SK-N-SH treated with all-trans-retinoic acid at 6 μM for 48 hours (cell line): ENCODE measurements at regions not wholly inside any gene's neighbourhood (a gene's known extent, or its start where the extent isn't known, plus 50 kb on each side); places are given as distances from the start of the nearest gene placed in this dataset.

Experiments
- ATAC-seq: fragments of 200-7000 bp; cut with Tn5 transposase; 3 replicates; pipeline ENCODE4 v1.9.1; 2020; ENCODE audit warnings: mild to moderate bottlenecking, moderate library complexity
- BACH2 ChIP-seq: fragments of 250-450 bp; sonication (Bioruptor Pico); IDR thresholded peaks from 2 replicates; pipeline ENCODE4 v1.9.0; 2021; ENCODE audit warnings: mild to moderate bottlenecking, borderline replicate concordance
- CREB5 ChIP-seq: fragments of 250-450 bp; sonication (Bioruptor Pico); IDR thresholded peaks from 2 replicates; pipeline ENCODE4 v1.5.1; 2020; ENCODE audit warnings: low read depth, mild to moderate bottlenecking, moderate library complexity
- CSDC2 ChIP-seq: fragments of 250-450 bp; sonication (Bioruptor Pico); IDR thresholded peaks from 2 replicates; pipeline ENCODE4 v1.5.0; 2020; ENCODE audit warnings: mild to moderate bottlenecking, moderate library complexity
- CSRNP3 ChIP-seq: fragments of 250-450 bp; sonication (Bioruptor Pico); IDR thresholded peaks from 2 replicates; pipeline ENCODE4 v1.5.1; 2021; ENCODE audit warnings: mild to moderate bottlenecking, moderate library complexity
- ESRRG ChIP-seq: fragments of 250-450 bp; sonication (Bioruptor Pico); IDR thresholded peaks from 2 replicates; pipeline ENCODE4 v1.6.1; 2021; ENCODE audit warnings: mild to moderate bottlenecking
- GLIS3 ChIP-seq: fragments of 250-450 bp; sonication (Bioruptor Pico); IDR thresholded peaks from 2 replicates; pipeline ENCODE4 v1.5.0; 2020; ENCODE audit warnings: mild to moderate bottlenecking, moderate library complexity
- ISL1 ChIP-seq: fragments of 250-450 bp; sonication (Bioruptor Pico); IDR thresholded peaks from 2 replicates; pipeline ENCODE4 v2.1.2; 2022; ENCODE audit warnings: mild to moderate bottlenecking, moderate library complexity
- OSR1 ChIP-seq: fragments of 250-450 bp; sonication (Bioruptor Pico); IDR thresholded peaks from 2 replicates; pipeline ENCODE4 v1.8.0; 2022; ENCODE audit warnings: moderate library complexity, mild to moderate bottlenecking, inconsistent platforms
- PATZ1 ChIP-seq: fragments of 250-450 bp; sonication (Bioruptor Pico); IDR thresholded peaks from 2 replicates; pipeline ENCODE4 v1.8.0; 2020; ENCODE audit warnings: mild to moderate bottlenecking, moderate library complexity, borderline replicate concordance
- PPARA ChIP-seq: fragments of 250-450 bp; sonication (Bioruptor Pico); IDR thresholded peaks from 2 replicates; pipeline ENCODE4 v1.5.0; 2020; ENCODE audit warnings: mild to moderate bottlenecking, borderline replicate concordance
- RARB ChIP-seq: fragments of 250-450 bp; sonication (Bioruptor Pico); IDR thresholded peaks from 2 replicates; pipeline ENCODE4 v1.8.0; 2021; ENCODE audit warnings: mild to moderate bottlenecking, moderate library complexity
- SNAI2 ChIP-seq: fragments of 250-450 bp; sonication (Bioruptor Pico); IDR thresholded peaks from 2 replicates; pipeline ENCODE4 v1.5.0; 2020; ENCODE audit warnings: mild to moderate bottlenecking, moderate library complexity
- TCF4 ChIP-seq: fragments of 250-450 bp; sonication (Bioruptor Pico); IDR thresholded peaks from 2 replicates; pipeline ENCODE4 v1.8.0; 2021; ENCODE audit warnings: mild to moderate bottlenecking, moderate library complexity, borderline replicate concordance
- TOX ChIP-seq: fragments of 250-450 bp; sonication (Bioruptor Pico); IDR thresholded peaks from 2 replicates; pipeline ENCODE4 v1.8.0; 2021; ENCODE audit warnings: mild to moderate bottlenecking, moderate library complexity, borderline replicate concordance
- ZC3H10 ChIP-seq: fragments of 250-450 bp; sonication (Bioruptor Pico); IDR thresholded peaks from 2 replicates; pipeline ENCODE4 v1.5.1; 2021; ENCODE audit warnings: mild to moderate bottlenecking, moderate library complexity
- ZFP3 ChIP-seq: fragments of 250-450 bp; sonication (Bioruptor Pico); IDR thresholded peaks from 2 replicates; pipeline ENCODE4 v1.5.0; 2020; ENCODE audit warnings: mild to moderate bottlenecking, moderate library complexity
- ZFP30 ChIP-seq: fragments of 450-650 bp; formaldehyde crosslinking; IDR thresholded peaks from 2 replicates; pipeline ENCODE4 v1.5.0; 2022; ENCODE audit warnings: mild to moderate bottlenecking, moderate library complexity
- ZNF70 ChIP-seq: fragments of 450-650 bp; formaldehyde crosslinking; IDR thresholded peaks from 2 replicates; pipeline ENCODE4 v1.5.0; 2020; ENCODE audit warnings: mild to moderate bottlenecking, moderate library complexity
- ZNF8 ChIP-seq: fragments of 450-650 bp; formaldehyde crosslinking; IDR thresholded peaks from 2 replicates; pipeline ENCODE4 v1.5.0; 2020; ENCODE audit warnings: mild to moderate bottlenecking, moderate library complexity

GRCh38 chr5:32975656-32976375 lies 264.7 kb downstream of the NPR3 start (continued):
- TF ChIP-seq PATZ1 = no peak
- TF ChIP-seq ISL1 (CRISPR knock-in tag) = no peak
- TF ChIP-seq TCF4 (CRISPR knock-in tag) = no peak
- no peak for TF ChIP-seq RARB (CRISPR knock-in tag)
- no peak for TF ChIP-seq CSRNP3 (CRISPR knock-in tag)

GRCh38 chr5:32981061-32981460 lies 269.9 kb downstream of the NPR3 start:
- TF ChIP-seq GLIS3 (CRISPR knock-in tag) (no peak), SNAI2 (CRISPR knock-in tag) (no peak), BACH2 (no peak), PATZ1 (no peak), ZC3H10 (no peak), ZNF8 (CRISPR knock-in tag) (no peak), TCF4 (CRISPR knock-in tag) (no peak)
- no peak for ATAC-seq

- TF ChIP-seq CSRNP3 (CRISPR knock-in tag) (no peak), CREB5 (CRISPR knock-in tag) (no peak), ZC3H10 (no peak), ISL1 (CRISPR knock-in tag) (no peak), OSR1 (CRISPR knock-in tag) (no peak), ZNF70 (CRISPR knock-in tag) (no peak), PATZ1 (no peak), GLIS3 (CRISPR knock-in tag) (no peak), TOX (CRISPR knock-in tag) (no peak), ZNF8 (CRISPR knock-in tag) (no peak)
- ATAC-seq = peak; percentile 68
Observed at GRCh38 chr5:32984851-32985610, 273.9 kb downstream of the NPR3 start.

- ATAC-seq = peak; percentile 48
- TF ChIP-seq ZNF8 (CRISPR knock-in tag) (no peak), BACH2 (no peak), PATZ1 (no peak), ZFP30 (CRISPR knock-in tag) (no peak), ZFP3 (no peak), CSDC2 (CRISPR knock-in tag) (no peak), ESRRG (no peak), TCF4 (CRISPR knock-in tag) (no peak), ZNF70 (CRISPR knock-in tag) (no peak), TOX (CRISPR knock-in tag) (no peak), CSRNP3 (CRISPR knock-in tag) (no peak), PPARA (CRISPR knock-in tag) (no peak), ISL1 (CRISPR knock-in tag) (no peak)
Observed at GRCh38 chr5:32989815-32990214, 278.7 kb downstream of the NPR3 start.
